Stimulated activated naive CD8-positive, alpha-beta T cell treated with anti-CD3 and anti-CD28 coated beads, Interleukin-15, Interleukin-2, amounts not matched to agents 100 U/mL and 50 U/mL, for 24 hours (primary cell): ENCODE measurements at regions not wholly inside any gene's neighbourhood (a gene's known extent, or its start where the extent isn't known, plus 50 kb on each side); places are given as distances from the start of the nearest gene placed in this dataset.

Source experiments
- ATAC-seq: fragments of 150-1000 bp; cut with Tn5 transposase; one replicate; pipeline ENCODE4 v1.10.0; 2021
- DNase-seq: peaks from one replicate; pipeline ENCODE4 v3.0.0; 2021

DNA sequence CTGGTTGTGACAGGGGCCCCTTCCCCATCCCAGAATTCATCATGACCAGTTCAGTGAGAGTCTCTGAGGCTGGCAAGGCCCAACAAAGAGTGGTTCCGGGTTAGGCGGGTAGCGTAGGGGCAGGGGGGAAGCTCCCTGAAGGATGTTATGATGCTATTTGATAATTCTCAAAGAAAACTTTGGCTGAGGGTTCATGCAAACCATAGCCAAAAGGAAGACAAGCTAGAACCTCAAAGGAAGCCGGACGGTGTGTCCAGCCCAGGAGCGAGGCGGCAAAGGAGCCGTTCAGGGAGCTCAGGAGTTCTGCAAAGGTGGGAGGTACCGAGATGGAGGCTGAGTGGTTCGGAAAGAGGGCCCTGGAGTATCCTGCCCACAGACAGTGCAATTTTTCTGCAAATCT, 226.8 kb upstream of the RAB6C start:
- ATAC-seq (no peak), DNase-seq (no peak)

DNA sequence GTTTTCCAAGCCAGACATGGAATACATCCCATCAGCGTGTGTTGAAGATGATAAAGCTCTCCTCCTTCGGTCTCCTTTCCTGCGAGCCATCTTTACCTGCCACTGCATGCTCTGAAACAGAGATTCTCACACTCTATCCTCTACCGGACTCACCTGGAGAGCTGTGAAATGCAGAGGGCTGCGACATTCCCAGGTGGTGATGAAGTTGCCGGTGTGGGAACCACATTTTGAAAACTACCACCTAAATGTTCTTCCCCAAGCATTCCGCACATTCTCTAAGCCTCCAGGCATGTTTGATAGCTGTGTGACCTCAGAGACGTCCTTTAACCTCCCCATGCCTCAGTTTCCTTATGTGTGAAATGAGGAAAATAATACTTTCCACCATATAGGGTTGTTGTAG, 226.2 kb upstream of the RAB6C start:
- no peak for DNase-seq
- no peak for ATAC-seq

DNA sequence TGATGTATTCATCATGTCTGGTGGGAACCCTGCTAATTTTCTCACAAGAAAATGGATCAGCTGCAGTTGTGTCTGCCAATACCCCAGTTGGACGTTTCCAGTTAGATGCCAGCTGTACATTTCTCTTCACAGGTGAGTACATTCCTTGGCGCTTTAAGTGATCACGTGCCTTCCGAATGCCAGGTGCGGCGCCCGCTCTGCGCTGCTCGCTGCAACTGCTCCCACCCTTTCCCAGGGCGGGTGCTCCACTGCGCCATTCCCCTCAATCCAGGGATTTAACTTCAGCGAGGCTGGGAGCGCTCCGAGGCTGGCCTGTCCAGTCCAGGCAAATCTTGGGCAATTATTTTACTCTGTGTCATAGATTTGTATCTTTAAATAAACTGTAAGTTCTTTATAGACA, 225.0 kb upstream of the RAB6C start:
- no peak for ATAC-seq
- DNase-seq = no peak

DNA sequence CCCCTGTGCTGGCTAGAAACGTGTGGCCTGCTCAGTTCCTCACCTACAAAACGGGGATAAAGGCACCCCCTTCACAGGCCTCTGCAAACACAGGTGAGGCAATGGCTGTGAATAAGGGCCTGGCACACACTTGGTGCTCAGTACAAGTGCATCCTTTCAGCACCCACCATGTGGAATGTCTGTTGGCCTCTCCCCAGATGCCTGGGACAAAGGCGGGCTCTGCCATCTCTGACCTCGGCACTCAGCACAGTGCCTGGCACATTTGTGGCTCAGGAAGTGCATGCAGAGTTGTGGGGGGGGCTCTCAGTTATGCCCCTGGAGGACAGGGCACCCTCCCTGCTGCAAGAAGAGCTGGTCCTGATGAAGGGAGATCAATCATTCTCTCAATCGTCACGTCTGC, 224.6 kb upstream of the RAB6C start:
- ATAC-seq = no peak

DNA sequence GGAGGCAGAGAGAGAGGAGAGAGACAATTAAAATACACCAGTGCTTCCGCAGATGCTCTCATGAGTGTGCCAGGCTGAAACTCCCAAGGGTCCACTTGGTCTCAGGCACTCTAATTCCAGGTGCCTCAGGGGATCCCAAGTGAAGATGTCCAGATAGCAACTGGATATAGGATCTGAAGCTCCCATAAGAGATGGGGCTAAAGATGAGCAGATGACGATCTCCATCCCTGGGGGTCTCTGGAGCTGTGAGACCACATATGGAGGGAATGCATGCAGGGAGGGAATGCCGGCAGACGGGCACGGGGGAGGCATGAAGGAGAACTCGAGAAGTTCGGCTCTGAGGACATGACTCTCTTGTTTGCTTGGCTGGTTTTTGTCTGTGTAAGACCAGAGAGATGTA, 223.7 kb upstream of the RAB6C start:
- no peak for DNase-seq
- ATAC-seq = no peak

More for the DNA sequence above, 224.6 kb upstream of the RAB6C start:
- no peak for DNase-seq

DNA sequence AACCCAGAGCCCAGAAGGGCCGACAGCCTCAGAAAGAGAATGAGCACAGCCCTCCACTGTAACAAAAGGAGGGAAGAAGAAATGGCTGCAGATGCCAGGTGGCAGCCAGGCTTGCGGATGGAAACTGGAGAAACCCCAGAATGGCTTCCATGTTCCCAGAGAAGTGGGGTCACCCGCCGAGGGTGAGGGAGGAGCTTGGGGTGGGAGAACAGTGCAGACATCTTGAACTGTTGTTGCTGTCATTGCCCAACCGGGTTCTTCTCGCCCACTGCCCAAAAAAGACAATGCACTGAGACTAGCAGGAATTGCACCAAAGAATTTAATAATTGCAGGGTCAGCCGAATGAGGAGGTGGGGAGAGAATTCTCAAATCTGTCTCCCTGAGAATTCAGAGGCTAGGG, 223.2 kb upstream of the RAB6C start:
- no peak for DNase-seq
- ATAC-seq = no peak

DNA sequence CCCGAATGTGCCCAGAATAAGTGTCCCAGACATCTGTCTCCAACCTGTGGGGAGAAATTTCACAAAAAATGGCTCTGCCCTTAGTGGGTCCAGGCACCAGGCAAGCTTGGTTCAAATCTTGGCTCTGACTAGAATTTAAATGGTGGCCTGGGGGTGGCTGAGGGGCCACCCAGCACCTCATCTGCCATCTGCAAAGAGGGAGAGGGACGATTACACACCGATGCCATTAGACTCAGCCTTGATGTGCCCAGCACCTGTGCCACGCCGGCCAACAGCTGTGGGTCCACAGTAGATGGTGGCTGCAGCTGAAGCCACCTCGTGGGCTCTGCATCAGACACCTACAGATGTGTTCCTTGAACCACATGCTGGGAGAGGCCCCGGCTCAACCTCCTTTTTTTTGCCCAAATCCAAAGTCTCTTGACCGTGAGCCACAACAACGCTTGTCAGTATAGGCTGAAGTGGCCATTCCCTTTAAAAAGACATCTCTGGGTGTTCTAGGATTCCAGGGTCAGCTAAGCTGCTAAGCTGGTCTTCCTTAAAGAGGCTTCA, 222.0 kb upstream of the RAB6C start:
- no peak for DNase-seq
- ATAC-seq = no peak

DNA sequence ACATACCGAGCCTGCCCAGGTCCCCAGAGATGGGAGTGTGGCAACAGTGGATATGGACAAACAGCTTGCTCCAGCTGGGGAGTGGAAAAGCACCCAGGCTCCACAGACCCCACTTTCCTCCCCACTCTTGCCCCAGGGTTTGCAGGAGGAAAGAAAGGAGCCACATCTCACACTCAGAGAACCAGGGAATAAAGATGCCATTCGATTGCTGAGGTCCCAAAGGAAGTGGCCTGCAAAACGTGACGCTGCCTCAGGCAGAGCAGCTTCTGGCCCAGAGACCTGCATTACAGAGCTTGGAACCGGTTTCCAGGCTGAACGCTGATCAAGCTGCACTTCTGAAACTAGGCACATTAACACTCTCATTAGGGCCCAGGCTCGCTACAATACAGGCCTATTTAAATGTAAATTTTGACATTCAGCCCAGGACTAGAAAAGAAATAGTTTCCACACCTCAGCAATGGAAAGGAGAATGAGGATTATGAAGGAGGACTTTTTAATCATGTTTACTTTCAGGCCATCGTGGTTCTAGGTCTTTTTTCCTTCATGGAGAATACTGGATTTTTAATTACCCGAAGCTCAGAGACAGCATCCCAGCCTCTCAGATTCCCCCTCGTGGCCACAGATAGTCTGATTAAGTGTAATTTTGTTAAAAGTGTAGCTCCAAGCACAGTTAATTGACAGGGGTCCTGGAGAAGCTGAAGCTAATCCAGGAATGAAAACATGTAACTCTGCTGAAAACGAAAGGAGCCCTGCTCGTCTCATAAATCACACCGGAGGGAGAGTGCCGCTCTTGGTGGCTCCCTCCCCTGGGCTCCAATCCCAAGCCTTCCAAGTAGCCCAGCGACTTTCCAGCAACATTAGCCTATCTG, 221.3 kb upstream of the RAB6C start:
- no peak for ATAC-seq
- no peak for DNase-seq

DNA sequence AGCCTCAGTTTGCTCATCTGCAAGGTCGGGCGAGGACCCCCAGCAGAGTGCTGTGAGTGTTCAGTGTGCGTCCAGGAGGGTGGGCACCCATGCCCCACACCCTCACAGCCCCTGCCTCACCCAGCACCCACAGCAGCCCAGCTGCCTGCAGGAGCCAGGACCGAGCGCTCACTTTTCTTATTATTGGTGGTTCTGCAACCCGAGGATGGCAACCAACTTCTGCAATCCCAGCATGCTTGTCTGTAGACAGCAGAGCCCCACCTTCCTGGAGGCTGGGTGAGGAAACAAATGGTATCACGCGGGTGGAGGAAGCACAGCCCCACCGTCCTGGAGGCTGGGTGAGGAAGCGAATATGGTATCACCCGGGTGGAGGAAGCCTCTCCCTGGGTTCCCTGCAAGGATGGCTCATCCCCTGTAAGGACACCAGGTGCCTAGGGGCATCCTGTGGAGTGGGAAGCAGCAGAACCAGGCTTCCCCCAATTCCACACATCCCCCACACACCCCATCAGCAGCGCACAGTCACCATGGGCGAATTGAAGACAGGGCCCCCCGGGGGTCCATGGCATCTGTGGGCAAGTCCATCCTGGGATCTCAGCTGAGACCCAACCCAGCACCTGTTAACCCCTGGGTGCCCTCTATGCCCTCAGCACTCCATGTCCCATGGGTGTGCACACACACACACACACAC, 220.5 kb upstream of the RAB6C start:
- ATAC-seq = no peak
- no peak for DNase-seq

DNA sequence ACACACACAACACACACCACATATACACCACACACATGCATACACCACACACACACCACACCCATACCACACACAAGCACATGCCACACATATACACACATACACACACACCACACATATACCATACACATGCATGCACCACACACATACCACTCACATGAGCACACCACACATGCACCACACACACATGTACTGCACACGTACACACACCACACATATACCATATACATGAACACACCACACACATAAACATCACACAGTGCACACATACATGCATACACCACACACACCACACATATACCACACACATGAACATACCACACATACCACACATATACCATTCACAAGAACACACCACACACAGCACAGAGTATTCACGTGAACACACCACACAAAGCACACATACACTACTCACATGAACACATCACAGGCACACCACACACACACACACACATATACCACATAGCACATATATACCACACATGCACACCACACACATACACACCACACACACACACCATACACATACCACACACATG, 219.9 kb upstream of the RAB6C start:
- DNase-seq (no peak), ATAC-seq (no peak)

DNA sequence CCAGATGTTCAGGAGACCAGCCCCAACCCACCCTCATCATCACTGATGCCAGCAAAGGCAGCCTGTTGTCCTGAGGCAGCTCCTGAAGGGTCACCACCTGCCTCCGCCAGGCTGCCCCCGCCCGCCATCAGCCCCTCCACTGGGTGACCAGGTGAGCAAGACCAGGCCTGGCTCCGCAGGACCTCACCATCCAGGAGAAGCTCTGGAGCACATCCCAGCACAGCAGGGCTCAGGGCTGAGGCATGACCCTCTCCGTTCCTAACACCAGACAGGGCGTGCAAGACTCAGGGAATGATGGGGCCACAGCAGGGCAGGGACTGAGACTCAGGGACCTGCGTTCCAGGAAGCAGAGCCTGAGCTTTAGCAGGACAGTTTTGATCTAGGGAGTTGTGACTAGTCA, 218.8 kb upstream of the RAB6C start:
- ATAC-seq = peak; percentile 15

DNA sequence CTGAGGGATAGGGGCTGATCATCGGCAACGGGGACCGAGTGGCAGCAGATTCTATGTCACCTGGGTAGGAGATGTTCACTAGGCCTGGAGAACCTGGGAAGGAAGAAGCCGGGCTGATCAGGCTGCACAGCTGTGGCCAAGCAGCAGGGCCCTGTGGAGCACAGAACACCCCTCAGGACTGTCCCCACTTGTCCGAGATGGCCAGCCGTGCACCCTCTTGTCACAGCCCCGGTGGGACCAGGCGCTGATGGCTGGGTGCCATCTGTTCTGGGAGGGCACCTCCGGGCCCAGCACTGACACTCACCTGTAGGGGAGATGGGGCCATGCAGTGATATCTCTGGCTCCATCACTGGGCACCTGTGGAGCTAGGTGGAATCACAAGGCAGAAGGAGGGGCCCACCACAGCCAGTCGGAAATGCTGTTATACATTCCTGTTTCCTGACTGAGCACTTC, 217.9 kb upstream of the RAB6C start:
- DNase-seq (no peak), ATAC-seq (no peak)

More for the DNA sequence above, 218.8 kb upstream of the RAB6C start:
- DNase-seq = no peak

DNA sequence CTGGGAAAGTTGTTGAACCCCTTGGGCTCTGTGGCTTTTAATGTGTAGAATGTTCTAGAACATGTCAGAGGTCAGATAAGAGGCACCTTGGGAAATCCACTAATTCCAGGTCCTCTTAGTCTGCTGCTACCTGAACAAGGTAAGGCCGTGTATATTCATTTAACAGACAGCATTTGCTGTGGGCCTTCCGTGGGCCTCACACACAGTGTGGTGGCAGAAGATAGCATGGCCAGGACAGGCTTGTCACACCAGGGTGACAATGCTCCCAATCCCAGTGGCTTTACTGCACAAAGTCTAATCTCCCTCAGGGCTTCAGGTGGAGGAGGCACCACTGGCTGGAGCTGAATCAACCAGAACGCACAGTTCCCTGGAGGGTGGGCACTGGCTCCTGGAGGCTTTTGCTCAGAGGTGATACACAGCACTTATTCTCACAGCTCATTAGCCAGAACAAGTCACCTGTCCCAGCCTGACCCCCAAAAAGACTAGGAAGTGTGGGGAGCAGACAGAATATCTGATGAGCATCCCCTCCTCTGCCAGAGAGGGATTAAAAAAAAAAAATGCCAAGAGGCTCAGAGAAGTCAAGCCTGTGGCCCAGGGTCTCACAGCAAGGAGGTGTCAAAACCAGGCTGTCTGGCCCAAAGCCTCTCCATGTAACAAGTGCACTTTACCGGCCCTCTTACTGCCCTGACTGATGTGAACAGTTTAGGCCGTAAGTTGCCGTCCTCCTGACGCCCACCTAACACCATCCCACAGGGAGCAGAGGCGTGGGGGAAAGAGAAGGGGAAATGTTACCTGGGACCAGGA, 216.9 kb upstream of the RAB6C start:
- ATAC-seq (no peak), DNase-seq (no peak)

DNA sequence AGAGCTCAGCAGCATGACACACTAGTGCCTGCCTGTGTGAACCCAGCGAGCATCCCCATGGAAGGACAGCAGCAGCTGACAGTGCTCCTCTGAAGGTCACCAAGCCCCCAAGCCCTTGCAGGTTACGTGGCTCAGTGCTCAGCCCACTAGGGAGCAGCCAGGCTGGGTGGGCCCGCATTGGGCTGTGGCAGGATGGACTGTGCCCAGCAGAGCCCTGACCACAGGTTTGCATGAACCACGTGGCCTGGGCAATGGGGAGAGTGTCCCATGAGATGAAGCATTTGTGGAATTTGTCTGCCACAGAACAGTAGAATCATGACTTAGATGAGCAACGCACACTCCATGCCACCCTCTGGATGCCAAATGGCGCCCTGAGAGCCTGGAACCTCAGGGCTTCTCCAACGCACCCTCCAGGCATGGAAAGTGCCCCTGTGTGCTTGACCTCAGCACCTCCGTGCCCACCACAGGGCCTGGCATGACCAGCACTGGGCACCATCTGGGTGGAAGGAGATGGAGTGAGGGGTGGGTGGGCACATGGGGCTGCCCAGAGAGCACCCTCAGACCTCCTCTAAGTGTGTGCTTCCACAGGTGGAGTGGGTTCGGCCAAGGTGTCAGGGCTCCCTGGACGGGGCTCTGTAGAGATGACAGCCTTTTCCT, 216.1 kb upstream of the RAB6C start:
- ATAC-seq (no peak), DNase-seq (no peak)

DNA sequence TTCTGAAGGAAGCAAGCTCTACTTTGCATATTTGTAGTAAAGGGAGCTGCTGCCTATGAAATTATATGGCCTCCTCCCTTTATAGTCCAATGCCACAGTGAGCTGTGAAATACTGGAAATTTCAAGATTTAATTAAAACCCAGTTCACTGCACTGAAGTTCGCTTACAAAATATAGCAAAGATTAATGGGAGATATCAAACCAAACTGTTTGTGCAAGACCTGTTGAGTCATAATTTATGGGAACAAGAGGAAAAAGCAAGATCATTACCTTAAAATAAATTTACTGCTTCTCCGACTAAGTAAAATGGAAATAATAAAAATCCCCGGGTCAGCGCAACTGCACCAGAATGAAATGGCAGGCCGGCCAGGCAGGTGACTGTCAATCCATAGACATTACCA, 215.5 kb upstream of the RAB6C start:
- no peak for ATAC-seq

DNA sequence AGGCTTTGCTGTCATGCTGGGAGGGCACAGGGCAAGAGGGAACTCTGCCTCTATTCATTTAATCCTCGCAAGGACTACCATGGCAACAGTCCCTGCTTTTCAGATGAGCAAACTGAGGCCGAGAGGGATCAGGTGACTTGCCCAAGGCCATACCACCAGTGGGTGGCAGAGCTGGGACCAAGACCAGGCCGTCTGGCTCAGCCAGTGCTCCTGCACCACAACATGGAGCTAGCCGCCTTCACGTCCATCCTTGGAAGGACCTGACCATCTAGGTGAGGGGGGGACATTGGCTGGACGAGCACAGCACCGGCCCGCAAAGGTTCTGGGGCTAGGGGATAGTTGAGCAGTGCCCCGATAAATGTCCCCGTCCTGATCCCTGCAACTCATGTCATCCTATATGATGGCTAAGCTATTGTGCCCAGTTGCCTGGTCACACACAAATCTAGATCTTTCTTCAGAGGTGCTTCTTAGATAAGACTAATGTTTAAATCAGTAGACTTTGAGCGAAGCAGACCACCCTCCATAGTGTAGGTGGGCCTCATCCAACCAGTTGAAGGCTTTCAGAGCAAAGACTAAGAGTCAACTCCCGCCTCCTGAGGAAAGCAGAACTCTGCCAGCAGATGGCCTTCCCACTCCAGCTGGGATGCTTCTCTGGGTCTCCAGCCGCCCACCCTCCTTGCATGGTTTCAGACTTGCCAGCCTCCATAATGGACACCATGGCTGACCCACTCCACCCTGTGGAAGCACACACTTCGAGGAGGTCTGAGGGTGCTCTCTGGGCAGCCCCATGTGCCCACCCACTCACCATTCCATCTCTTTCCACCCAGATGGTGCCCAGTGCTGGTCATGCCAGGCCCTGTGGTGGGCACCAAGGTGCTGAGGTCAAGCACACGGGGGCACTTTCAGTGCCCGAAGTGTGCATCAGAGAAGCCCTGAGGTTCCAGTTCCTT, 214.8 kb upstream of the RAB6C start:
- DNase-seq = no peak
- ATAC-seq = no peak

More for the DNA sequence above, 215.5 kb upstream of the RAB6C start:
- no peak for DNase-seq

DNA sequence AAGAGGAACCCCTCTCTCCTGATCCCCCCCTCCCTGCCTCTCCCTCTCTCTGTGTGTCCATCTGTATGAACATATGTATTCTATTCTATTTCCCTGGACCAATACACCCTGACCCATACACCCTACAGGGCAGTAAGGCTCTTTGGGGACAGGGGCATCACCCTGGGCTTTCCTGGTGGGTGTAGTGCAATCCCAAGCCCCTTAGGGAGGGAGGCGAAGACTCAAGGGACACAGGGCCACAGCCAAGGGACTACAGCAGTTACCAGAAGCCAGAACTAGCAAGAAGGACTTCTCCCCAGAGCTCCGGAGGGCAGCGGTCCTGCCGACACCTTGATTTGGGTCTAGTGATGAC, 214.2 kb upstream of the RAB6C start:
- DNase-seq = no peak
- no peak for ATAC-seq

DNA sequence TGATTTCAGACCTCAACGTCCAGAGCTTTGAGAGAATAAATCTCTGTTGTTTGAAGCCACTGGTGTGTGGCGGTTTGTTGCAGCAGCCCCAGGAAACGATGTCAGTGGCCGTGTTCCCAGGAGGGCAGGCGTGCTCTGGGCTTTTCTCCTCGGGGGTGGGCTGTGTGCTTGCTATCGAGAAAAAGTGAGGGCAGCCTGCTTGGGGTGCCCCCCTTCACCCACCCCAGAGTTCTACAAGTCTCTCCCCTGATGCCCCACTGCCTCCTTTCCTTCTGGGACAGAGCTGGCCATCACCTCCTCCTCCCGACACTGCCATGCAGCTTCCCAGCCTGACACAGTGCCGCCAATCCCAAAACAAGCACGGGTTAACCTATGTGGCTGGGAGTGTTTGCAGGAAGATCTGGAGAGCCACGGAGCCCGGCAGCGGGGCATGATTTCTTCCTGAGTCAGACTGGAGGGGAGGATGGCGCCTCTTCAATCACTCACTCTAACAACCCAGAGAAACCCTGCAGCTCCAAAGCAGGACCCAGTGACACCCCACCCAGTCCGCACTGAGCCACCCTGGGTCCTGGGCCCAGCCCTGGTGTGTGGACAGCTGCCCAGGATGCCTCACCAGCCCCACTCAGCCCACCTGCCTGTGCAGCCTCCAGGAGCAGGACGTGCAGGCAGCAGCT, 213.7 kb upstream of the RAB6C start:
- DNase-seq = no peak

DNA sequence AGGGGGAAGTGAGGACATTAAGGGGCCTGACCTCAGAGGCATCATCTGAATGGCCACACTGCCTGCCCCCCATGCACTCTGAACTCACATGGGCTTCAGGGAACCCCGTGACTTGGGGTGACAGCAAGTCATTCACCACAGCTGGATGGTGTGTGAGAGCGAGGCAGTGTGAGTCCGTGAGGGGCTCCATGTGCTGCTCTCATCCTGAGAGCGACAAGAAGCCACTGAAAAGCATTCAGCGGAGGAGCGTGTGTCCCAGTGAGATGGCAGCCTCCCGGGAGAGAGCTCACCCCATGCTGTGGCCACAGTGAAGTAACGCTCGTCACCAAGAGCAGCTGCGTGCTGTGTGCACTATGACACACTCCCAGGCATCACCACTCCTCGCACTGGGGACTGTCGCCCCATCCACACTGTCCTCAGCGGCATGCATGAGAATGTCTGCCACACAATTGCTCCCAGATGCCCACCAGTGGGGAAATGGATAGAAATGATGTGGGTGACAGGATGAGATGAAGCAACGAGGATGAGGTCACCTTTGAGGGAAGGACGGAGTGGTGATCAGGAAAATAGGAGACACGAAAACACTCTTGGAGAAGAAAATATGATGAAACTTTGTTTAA, 213.0 kb upstream of the RAB6C start:
- DNase-seq (no peak), ATAC-seq (no peak)

More for the DNA sequence above, 213.7 kb upstream of the RAB6C start:
- no peak for ATAC-seq
